ENCODE measurements at regions not wholly inside any gene's neighbourhood (a gene's known extent, or its start where the extent isn't known, plus 50 kb on each side); places are given as distances from the start of the nearest gene placed in this dataset.

GRCh38 chr6:112485120-112485826, 138.1 kb downstream of the RFPL4B start:
- TF ChIP-seq, protein P1, sequence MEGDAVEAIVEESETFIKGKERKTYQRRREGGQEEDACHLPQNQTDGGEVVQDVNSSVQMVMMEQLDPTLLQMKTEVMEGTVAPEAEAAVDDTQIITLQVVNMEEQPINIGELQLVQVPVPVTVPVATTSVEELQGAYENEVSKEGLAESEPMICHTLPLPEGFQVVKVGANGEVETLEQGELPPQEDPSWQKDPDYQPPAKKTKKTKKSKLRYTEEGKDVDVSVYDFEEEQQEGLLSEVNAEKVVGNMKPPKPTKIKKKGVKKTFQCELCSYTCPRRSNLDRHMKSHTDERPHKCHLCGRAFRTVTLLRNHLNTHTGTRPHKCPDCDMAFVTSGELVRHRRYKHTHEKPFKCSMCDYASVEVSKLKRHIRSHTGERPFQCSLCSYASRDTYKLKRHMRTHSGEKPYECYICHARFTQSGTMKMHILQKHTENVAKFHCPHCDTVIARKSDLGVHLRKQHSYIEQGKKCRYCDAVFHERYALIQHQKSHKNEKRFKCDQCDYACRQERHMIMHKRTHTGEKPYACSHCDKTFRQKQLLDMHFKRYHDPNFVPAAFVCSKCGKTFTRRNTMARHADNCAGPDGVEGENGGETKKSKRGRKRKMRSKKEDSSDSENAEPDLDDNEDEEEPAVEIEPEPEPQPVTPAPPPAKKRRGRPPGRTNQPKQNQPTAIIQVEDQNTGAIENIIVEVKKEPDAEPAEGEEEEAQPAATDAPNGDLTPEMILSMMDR (conservative IDR thresholded peaks at IDR 0.05) = no peak
- no peak for TF ChIP-seq ZFX (IDR thresholded peaks at IDR 0.05)

Data from C4-2B (cell line).